Neural cell (in vitro differentiated cells): ENCODE measurements at regions not wholly inside any gene's neighbourhood (a gene's known extent, or its start where the extent isn't known, plus 50 kb on each side); places are given as distances from the start of the nearest gene placed in this dataset.

Experiments used
- EP300 ChIP-seq: fragments of 450-650 bp; conservative IDR thresholded peaks from 2 replicates; pipeline ENCODE4 v1.6.1; 2014; ENCODE audit warnings: antibody characterized with exemption, mild to moderate bottlenecking, moderate library complexity; ENCODE audit not compliant: poor library complexity, severe bottlenecking
- EZH2 ChIP-seq: fragments of 200-600, 300-800 bp; shearing (Covaris generic), sonication (generic); IDR thresholded peaks from 2 replicates; pipeline ENCODE4 v1.6.1; 2014; ENCODE audit warnings: antibody characterized with exemption, low read length, borderline replicate concordance, mild to moderate bottlenecking; ENCODE audit not compliant: insufficient read depth, poor library complexity, severe bottlenecking
- POLR2AphosphoS5 ChIP-seq: IDR thresholded peaks from 2 replicates; pipeline ENCODE4 v1.6.1; 2012
- TAF1 ChIP-seq: IDR thresholded peaks from 2 replicates; pipeline ENCODE4 v1.6.1; 2012; ENCODE audit warnings: low read depth
- TF ChIP-seq, protein P1 (sequence below): fragments of 450-650 bp; IDR thresholded peaks from 2 replicates; pipeline ENCODE4 v1.5.1; 2014; ENCODE audit warnings: antibody characterized with exemption, mild to moderate bottlenecking, moderate library complexity; ENCODE audit not compliant: poor library complexity, severe bottlenecking
- TF ChIP-seq, protein P2 (sequence below): IDR thresholded peaks from 2 replicates; pipeline ENCODE4 v1.6.1; 2012; ENCODE audit warnings: borderline replicate concordance

DNA sequence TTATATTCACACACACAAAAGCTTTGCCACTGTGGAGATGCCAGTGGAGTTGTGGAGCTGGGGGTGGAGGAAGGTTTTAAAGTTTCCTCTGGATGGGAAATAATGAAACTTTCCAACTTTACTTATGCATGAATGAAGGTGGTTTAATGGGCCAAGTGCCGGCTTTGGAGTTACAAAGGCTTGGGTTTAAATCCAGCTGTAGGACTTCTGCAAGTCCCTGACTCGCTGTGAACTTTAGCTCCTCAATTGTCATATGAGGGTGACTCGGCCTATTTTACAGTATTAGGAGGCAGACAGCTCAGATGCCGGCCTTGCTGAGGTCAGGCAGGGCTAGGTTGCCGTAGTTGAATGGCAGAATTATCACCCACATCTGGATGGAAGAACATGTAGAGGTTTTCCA lies 415.8 kb upstream of the TRIB2 start:
- TF ChIP-seq POLR2AphosphoS5 (no peak), TAF1 (no peak), EZH2 (no peak), EP300 (no peak)
- TF ChIP-seq, protein P1, sequence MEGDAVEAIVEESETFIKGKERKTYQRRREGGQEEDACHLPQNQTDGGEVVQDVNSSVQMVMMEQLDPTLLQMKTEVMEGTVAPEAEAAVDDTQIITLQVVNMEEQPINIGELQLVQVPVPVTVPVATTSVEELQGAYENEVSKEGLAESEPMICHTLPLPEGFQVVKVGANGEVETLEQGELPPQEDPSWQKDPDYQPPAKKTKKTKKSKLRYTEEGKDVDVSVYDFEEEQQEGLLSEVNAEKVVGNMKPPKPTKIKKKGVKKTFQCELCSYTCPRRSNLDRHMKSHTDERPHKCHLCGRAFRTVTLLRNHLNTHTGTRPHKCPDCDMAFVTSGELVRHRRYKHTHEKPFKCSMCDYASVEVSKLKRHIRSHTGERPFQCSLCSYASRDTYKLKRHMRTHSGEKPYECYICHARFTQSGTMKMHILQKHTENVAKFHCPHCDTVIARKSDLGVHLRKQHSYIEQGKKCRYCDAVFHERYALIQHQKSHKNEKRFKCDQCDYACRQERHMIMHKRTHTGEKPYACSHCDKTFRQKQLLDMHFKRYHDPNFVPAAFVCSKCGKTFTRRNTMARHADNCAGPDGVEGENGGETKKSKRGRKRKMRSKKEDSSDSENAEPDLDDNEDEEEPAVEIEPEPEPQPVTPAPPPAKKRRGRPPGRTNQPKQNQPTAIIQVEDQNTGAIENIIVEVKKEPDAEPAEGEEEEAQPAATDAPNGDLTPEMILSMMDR = no peak
- TF ChIP-seq, protein P2, sequence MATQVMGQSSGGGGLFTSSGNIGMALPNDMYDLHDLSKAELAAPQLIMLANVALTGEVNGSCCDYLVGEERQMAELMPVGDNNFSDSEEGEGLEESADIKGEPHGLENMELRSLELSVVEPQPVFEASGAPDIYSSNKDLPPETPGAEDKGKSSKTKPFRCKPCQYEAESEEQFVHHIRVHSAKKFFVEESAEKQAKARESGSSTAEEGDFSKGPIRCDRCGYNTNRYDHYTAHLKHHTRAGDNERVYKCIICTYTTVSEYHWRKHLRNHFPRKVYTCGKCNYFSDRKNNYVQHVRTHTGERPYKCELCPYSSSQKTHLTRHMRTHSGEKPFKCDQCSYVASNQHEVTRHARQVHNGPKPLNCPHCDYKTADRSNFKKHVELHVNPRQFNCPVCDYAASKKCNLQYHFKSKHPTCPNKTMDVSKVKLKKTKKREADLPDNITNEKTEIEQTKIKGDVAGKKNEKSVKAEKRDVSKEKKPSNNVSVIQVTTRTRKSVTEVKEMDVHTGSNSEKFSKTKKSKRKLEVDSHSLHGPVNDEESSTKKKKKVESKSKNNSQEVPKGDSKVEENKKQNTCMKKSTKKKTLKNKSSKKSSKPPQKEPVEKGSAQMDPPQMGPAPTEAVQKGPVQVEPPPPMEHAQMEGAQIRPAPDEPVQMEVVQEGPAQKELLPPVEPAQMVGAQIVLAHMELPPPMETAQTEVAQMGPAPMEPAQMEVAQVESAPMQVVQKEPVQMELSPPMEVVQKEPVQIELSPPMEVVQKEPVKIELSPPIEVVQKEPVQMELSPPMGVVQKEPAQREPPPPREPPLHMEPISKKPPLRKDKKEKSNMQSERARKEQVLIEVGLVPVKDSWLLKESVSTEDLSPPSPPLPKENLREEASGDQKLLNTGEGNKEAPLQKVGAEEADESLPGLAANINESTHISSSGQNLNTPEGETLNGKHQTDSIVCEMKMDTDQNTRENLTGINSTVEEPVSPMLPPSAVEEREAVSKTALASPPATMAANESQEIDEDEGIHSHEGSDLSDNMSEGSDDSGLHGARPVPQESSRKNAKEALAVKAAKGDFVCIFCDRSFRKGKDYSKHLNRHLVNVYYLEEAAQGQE = no peak
